Pons (tissue), 1 donor: ENCODE measurements at regions not wholly inside any gene's neighbourhood (a gene's known extent, or its start where the extent isn't known, plus 50 kb on each side); places are given as distances from the start of the nearest gene placed in this dataset.
"Not testable (repeated sequence)": the region's sequence is repeated elsewhere in the genome, so short reads cannot be mapped to it uniquely, and the experiment has no call there.

Experiments
- DNase-seq: peaks from one replicate; pipeline ENCODE4 v3.0.0-alpha.2; 2016; ENCODE audit warnings: low spot score

GRCh38 chr12:46711756-46712155 is 114.0 kb downstream of the SLC38A4 start:
- DNase-seq, result no peak

- no peak for DNase-seq
These were observed 115.6 kb downstream of the SLC38A4 start for GRCh38 chr12:46710125-46710743.

DNA sequence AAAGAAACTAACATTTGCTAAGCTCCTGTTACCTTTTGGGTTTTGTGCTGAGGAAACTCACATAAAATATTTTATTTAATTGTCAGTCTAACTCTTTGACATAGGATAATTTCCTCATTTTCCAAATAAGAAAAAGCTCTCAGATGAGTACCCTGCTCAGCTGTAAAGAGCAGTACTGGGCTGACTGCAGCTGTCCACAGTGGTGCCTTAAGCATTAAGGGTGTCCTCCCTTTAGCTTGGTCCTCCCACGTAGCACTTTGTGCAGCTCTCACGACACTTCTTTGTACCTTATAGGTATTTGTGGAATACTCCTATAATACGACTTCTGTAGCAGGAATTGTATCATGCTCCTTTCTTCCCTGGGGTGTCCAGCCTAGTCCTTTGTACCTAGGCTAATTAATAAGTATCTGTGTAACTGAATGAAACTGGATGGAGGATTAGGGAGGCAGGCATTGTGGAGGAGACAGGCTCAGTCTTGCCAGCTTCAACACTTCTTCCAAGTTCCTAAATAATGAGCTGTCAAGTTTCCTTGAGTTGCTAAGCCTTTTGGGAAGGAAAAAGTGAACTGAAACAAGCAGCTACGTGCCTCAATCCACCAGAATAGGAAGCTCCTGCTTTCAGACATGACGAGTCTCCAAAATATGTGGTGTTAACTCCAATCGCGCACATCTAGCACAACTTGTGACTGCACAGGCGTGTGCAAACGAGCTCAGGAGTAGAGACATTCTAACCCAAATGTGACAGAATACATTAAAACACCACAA is 123.0 kb downstream of the SLC38A4 start:
- peak; percentile 49 for DNase-seq

GRCh38 chr12:46701356-46701755 is 124.4 kb downstream of the SLC38A4 start:
- DNase-seq, result no peak

DNA sequence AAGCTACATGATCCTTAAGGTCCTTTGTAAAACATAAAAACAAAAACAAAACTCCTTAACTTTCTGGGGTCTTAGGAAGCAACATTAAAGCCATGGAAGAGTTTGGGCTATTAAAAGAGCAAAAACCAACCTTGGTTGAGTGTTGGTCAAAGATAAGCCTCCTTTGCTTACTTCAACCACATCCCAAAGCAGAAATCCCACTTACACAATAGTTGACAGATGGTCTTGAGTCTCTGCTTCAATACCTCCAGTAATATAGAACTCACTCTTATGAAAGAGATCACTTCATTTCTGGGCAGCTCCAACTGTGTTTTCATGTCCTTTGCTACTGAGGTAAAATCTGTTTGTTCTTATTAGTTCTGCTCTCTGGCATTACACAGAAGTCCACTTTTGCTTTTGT is 125.8 kb downstream of the SLC38A4 start:
- no peak for DNase-seq

GRCh38 chr12:46698003-46698402 is 127.8 kb downstream of the SLC38A4 start:
- no peak for DNase-seq

DNA sequence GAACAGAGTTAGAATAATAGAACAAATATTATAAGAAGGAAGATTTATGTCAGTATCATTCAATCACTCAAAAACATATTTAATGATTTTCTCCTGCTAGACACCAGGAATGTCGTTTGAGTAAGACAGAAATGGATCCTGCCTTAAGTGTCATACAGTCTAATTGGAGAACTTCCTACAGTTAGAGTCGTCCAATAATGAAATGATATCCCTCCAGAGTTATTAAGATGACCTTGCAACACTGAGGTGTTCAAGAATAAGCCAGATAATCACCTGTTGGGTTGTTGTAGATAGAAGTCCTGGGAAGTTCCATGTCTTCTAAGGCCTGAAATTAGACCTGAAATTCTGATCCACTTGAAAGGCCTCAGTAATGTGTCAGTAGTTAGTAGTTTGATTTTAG is 132.3 kb downstream of the SLC38A4 start:
- no peak for DNase-seq

GRCh38 chr12:46693034-46693433 is 132.8 kb downstream of the SLC38A4 start:
- no peak for DNase-seq

DNA sequence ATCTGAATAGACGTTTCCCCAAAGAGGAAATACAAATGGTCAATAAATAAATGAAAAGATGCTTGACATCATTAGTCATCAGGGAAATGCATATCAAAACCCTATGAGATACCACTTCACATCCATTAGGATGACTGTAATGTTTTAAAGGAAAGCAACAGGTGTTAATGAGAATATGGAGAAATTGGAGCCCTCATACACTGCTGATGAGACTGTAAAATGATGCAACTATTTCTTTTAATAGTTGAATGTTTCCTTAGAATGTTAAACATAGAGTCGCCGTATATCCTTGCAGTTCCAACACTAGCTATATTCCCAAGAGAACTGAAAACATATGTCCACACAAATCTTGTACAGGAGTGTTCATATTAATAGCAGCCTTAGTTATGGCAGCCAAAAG is 133.2 kb downstream of the SLC38A4 start:
- DNase-seq, result no peak

GRCh38 chr12:46686267-46686942 is 139.4 kb downstream of the SLC38A4 start:
- DNase-seq, result no peak

DNA sequence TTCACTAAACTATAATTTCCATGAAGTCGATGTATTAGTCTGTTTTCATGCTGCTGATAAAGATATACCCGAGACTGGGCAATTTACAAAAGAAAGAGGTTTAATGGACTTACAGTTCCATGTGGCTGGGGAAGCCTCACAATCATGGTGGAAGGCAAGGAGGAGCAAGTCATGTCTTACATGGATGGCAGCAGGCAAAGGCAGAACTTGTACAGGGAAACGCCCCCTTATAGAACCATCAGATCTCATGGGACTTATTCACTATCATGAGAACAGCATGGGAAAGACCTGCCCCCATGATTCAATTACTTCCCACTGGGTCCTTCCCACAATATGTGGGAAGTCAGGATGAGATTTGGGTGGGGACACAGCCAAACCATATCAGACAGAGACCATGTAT is 141.6 kb downstream of the SLC38A4 start:
- not testable (repeated sequence) for DNase-seq

DNA sequence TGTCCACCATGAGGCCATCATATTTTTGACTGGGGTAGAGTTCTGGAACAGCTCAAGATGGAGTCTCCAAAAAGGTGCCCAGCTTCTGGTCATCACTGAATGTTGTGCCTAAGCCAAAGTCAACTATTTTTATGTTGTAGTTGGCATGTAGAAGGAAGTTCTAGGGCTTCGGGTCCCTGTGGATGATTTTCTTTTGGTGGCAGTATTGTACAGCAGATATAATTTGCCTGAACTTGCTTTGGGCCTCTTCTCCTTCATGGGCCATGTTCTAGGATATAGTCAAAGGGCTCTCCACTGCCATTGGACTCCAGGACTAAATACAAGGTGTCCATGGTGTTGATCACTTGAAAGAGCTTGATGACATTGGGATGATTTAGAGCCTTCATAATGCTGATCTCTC is 143.6 kb downstream of the SLC38A4 start:
- DNase-seq, result no peak

DNA sequence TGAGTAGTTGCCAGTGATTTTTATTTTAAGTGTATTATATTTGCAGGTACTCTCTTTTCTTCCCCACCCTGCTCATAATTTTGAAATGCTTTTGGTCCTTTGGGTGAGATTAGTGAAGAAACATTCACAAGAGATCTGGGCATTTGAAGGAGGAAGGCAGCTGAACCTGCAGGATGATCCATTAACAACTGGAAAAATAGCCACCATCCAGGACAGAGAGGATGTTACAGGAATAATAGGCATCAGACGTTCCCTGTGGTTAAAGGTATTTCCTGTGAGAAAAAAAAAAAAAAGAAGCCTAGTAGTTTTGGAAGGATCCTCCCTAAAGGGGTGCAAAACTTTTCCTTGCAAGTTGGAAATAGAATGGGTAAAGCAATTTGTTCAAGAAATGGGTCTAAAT is 145.3 kb downstream of the SLC38A4 start:
- no peak for DNase-seq

- no peak for DNase-seq
These were observed 146.0 kb downstream of the SLC38A4 start for GRCh38 chr12:46679754-46680153.

DNA sequence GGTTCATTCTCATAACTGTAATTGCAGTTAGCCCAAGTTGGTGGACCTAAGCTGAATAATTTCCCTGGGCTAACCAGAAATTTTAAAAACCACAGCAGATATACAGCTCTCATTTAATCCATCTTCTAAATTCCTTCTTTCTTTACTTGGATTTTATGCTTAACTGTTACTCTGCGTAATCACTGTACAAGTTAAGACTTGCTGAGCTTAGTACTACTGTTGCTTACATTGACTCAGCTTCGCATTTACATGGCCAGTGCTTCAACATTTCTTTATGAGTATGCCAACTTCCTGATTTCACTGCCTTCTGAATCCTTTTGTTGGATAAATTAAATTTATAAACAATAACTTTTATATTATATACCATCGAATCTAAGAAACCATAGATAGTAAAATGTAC is 147.4 kb downstream of the SLC38A4 start:
- DNase-seq, result no peak

- DNase-seq, result no peak
These were observed 148.0 kb downstream of the SLC38A4 start for GRCh38 chr12:46677749-46678148.

- DNase-seq, result no peak
These were observed 148.8 kb downstream of the SLC38A4 start for GRCh38 chr12:46676797-46677520.

- DNase-seq, result no peak
These were observed 149.4 kb downstream of the SLC38A4 start for GRCh38 chr12:46676396-46676795.

GRCh38 chr12:46675736-46676135 is 150.1 kb downstream of the SLC38A4 start:
- peak; percentile 28 for DNase-seq

- no peak for DNase-seq
These were observed 151.0 kb downstream of the SLC38A4 start for GRCh38 chr12:46674800-46675199.

DNA sequence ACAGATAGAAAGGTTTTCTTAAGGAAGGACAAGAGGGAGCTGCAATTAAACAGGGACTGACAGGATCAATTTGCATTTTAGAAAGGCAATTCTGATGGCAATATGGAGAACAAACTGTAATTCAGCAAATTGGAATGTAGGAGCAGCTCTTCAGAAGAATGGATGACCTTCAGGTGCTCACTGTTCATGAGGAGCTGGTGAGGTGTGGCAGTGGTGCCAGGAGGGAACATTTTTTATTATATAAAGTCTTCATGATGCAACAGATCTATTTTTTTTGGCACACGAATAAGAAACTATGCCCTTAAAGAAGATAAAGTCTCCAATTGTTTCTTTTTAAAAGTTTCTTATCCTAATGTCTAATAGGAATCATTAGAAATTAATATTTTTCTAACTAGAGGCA is 151.7 kb downstream of the SLC38A4 start:
- DNase-seq, result no peak

- no peak for DNase-seq
These were observed 154.7 kb downstream of the SLC38A4 start for GRCh38 chr12:46671102-46671501.

DNA sequence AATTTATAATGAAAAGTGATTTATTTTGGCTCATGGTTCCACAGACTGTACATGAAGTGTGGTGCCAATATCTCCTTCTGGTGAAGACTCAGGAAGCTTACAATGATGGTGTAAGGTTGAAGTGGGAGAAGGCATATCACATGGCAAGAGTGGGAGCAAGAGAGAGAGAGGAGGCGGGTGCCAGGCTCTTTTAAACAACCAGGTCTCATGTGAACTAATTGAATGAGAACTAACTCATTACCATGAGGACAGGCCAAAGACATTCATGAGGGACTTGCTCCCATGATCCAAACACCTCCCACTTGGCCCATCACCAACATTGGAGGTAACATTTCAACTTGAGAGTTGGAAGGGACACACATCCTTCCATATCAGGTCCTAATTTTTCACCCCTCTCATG is 155.2 kb downstream of the SLC38A4 start:
- DNase-seq, result no peak
